Kidney (tissue), 13 donors: ENCODE measurements at regions not wholly inside any gene's neighbourhood (a gene's known extent, or its start where the extent isn't known, plus 50 kb on each side); places are given as distances from the start of the nearest gene placed in this dataset.

Experiments used
- DNase-seq, 5 donors: peaks; one replicate each; pipeline ENCODE4 v3.0.0-alpha.2; 2013 to 2020
- FAIRE-seq: peaks from 2 replicates; lab custom pipeline; 2012; peaks lifted over from hg19 to GRCh38; lab: Jason Lieb, UNC
- H3K27ac ChIP-seq, 2 donors: one replicate each; pipeline ENCODE4 v1.7.0; 2013; ENCODE audit warnings: low read depth in 2 of 2, low read length in 2 of 2, inconsistent platforms in 1 of 2
- H3K27me3 ChIP-seq: one replicate; pipeline ENCODE4 v1.7.1; 2013; ENCODE audit warnings: low read length, inconsistent platforms; ENCODE audit not compliant: control insufficient read depth, insufficient read depth
- H3K36me3 ChIP-seq, 3 donors: one replicate each; pipeline versions ENCODE4 v1.7.0 to v1.7.1; 2013; ENCODE audit warnings: low read length in 3 of 3, control low read depth in 1 of 3, inconsistent platforms in 1 of 3; ENCODE audit not compliant: insufficient read depth in 3 of 3, control insufficient read depth in 2 of 3
- H3K4me1 ChIP-seq, 3 donors: one replicate each; pipeline versions ENCODE4 v1.7.0 to v1.7.1; 2013; ENCODE audit warnings: low read length in 3 of 3, inconsistent platforms in 1 of 3, low read depth in 1 of 3; ENCODE audit not compliant: control insufficient read depth in 2 of 3, insufficient read depth in 2 of 3
- H3K4me3 ChIP-seq, 3 donors: one replicate each; pipeline versions ENCODE4 v1.7.0 to v1.8.1; 2013; ENCODE audit warnings: low read length in 3 of 3, control low read depth in 1 of 3, inconsistent platforms in 1 of 3
- H3K9ac ChIP-seq, 3 donors: one replicate each; pipeline versions ENCODE4 v1.7.0 to v1.7.1; 2013; ENCODE audit warnings: low read length in 3 of 3, control low read depth in 1 of 3, inconsistent platforms in 1 of 3
- H3K9me3 ChIP-seq, 3 donors: one replicate each; pipeline versions ENCODE4 v1.7.0 to v1.7.1; 2013; ENCODE audit warnings: low read length in 3 of 3, control low read depth in 1 of 3, inconsistent platforms in 1 of 3; ENCODE audit not compliant: control insufficient read depth in 2 of 3, insufficient read depth in 1 of 3
- intact Hi-C: fragments of 100-400 bp; cut with DNase I; formaldehyde crosslinking; loops from one replicate; pipeline ENCODE4 v1.11.1; 2022
- TF ChIP-seq, protein P1 (sequence below): IDR thresholded peaks from 3 replicates; pipeline ENCODE4 v1.5.1; 2012; ENCODE audit warnings: mild to moderate bottlenecking, moderate library complexity, borderline replicate concordance; ENCODE audit not compliant: insufficient read depth; ENCODE audit errors: extremely low read depth
- donor health status: control.
- donor health status: control.
- donor health status: control.
- donor health status: control.
- donor health status: control.
- donor health status: DM: yes; HTN: yes; CAD: no.
- donor health status: Normal renal cell carcinoma (clear cell type).

DNA sequence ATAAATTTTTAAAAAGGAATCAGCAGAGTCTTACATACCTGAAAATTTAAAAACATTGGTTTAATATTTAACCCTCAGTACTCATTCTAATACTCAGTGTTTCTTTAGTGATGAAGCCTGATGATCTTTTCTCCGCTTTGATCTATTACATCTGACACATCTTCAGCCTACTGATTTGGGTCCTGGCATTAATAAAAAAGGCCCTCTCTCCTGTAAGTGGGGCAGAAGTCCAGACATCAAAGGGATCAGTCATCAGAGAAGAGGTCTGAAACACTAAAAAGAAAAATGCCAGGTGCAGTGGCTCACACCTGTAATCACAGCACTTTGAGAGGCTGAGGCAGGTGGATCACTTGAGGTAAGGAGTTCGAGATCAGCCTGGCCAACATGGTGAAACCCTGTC, 581.1 kb upstream of the LRATD1 start:
- Histone ChIP-seq H3K36me3 (no peaks in the 10 kb centered on the region), H3K27me3 (no peaks in the 10 kb centered on the region), H3K4me1 (no peaks in the 10 kb centered on the region), H3K9me3 (no peaks in the 10 kb centered on the region), H3K4me3 (no peak overlapping the region), H3K9ac (no peak overlapping the region), H3K27ac (no peak overlapping the region)
- TF ChIP-seq, protein P1, sequence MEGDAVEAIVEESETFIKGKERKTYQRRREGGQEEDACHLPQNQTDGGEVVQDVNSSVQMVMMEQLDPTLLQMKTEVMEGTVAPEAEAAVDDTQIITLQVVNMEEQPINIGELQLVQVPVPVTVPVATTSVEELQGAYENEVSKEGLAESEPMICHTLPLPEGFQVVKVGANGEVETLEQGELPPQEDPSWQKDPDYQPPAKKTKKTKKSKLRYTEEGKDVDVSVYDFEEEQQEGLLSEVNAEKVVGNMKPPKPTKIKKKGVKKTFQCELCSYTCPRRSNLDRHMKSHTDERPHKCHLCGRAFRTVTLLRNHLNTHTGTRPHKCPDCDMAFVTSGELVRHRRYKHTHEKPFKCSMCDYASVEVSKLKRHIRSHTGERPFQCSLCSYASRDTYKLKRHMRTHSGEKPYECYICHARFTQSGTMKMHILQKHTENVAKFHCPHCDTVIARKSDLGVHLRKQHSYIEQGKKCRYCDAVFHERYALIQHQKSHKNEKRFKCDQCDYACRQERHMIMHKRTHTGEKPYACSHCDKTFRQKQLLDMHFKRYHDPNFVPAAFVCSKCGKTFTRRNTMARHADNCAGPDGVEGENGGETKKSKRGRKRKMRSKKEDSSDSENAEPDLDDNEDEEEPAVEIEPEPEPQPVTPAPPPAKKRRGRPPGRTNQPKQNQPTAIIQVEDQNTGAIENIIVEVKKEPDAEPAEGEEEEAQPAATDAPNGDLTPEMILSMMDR, result no peak
- DNase-seq (no peak), FAIRE-seq (no peak)
- intact Hi-C loops, result no loop called here

DNA sequence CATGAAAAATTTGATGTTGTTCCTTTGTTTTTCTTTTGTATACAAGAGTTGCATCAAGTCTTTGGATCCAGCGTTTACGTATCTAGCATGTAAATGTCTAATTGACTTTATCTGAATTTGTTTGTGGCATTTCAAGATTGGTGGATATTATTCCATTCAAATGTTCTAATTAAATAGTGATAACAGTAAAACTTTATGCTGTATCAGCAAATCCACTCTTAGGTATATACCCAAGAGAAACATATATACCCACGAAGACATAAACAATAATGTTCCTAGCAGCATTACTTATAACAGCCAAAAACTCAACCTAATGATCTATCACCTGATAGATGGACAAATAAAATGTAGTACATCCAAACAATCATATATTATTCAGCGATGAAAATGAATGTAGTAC, 579.4 kb upstream of the LRATD1 start:
- H3K27ac ChIP-seq, result no peak overlapping the region
- H3K27me3 ChIP-seq, result no peaks in the 10 kb centered on the region
- no peaks in the 10 kb centered on the region for H3K4me1 ChIP-seq
- DNase-seq (no peak), FAIRE-seq (no peak)
- TF ChIP-seq, protein P1, result no peak
- no peaks in the 10 kb centered on the region for H3K9me3 ChIP-seq
- no peak overlapping the region for H3K9ac ChIP-seq
- no peak overlapping the region for H3K4me3 ChIP-seq
- no peaks in the 10 kb centered on the region for H3K36me3 ChIP-seq
- intact Hi-C loops, result no loop called here

DNA sequence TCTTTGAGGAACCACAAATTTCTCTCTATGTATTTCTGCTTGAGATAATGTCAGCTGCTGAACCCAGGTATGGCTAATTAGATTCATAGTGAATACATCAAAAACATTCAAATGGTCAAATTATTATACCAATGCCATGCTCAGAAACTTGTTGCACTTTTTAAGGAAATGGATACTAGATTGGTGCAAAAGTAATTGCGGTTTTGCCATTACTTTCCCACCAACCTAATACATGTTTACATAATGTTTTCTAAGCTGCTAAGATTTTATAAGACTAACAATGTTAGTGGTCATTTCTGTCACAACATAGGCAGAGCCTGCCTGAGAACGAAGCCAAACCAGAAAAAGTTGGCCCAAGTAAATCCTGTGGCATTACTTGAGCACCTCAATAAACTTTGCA, 568.2 kb upstream of the LRATD1 start:
- Histone ChIP-seq H3K27ac (no peak overlapping the region), H3K36me3 (no peaks in the 10 kb centered on the region), H3K4me1 (no peaks in the 10 kb centered on the region), H3K4me3 (no peak overlapping the region), H3K27me3 (no peaks in the 10 kb centered on the region), H3K9ac (no peak overlapping the region), H3K9me3 (no peaks in the 10 kb centered on the region)
- intact Hi-C loops, result no loop called here
- TF ChIP-seq, protein P1, result no peak
- FAIRE-seq (no peak), DNase-seq (no peak)

DNA sequence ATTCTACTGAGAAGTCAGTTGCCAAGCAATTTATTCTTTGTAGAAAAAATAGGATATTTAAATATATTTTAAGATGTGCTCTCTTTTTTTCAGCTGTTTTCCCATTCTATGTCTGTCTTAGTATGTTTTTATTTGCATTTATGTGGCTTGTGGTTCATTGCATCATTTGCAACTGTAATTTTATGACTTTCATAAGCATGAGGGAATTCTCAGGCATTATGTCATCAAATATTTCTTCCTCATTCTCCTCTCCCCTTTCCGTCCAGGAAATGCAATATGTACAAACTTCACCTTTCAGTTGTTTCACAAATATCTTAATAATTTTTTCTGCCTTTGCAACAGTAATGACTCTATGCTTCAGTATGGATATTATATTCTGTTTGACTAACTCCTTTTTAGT, 560.2 kb upstream of the LRATD1 start:
- Histone ChIP-seq H3K27ac (no peak overlapping the region), H3K4me1 (no peaks in the 10 kb centered on the region), H3K9ac (no peak overlapping the region), H3K27me3 (no peaks in the 10 kb centered on the region), H3K9me3 (no peaks in the 10 kb centered on the region), H3K36me3 (no peaks in the 10 kb centered on the region), H3K4me3 (no peak overlapping the region)
- FAIRE-seq, result no peak
- DNase-seq, result no peak
- intact Hi-C loops, result no loop called here
- TF ChIP-seq, protein P1, result no peak
